Heart left ventricle (tissue), 16 donors: ENCODE measurements at regions not wholly inside any gene's neighbourhood (a gene's known extent, or its start where the extent isn't known, plus 50 kb on each side); places are given as distances from the start of the nearest gene placed in this dataset.
"Not testable (repeated sequence)": the region's sequence is repeated elsewhere in the genome, so short reads cannot be mapped to it uniquely, and the experiment has no call there.

Experiments
- ATAC-seq, 4 donors: fragments of 200-7000 bp; cut with Tn5 transposase; one replicate each; pipeline ENCODE4 v1.9.1; 2020 to 2022; ENCODE audit warnings: moderate library complexity in 4 of 4, mild to moderate bottlenecking in 3 of 4, moderate number of reproducible peaks in 1 of 4
- DNase-seq, 5 donors: peaks; one replicate each; pipeline ENCODE4 v3.0.0-alpha.2; 2020
- H3K27ac ChIP-seq, 12 donors: fragments of 200-600 bp; sonication (generic) in 4 of 12; one replicate each; pipeline versions ENCODE4 v1.5.0 to v1.8.0; 2016 to 2022; ENCODE audit warnings: mild to moderate bottlenecking in 2 of 12
- H3K27me3 ChIP-seq, 9 donors: fragments of 200-600 bp; sonication (generic) in 2 of 9; one replicate each; pipeline versions ENCODE4 v1.5.1 to v1.8.0; 2016 to 2022; ENCODE audit warnings: mild to moderate bottlenecking in 3 of 9
- H3K36me3 ChIP-seq, 9 donors: fragments of 200-600 bp; sonication (generic) in 2 of 9; one replicate each; pipeline versions ENCODE4 v1.5.0 to v1.8.0; 2018 to 2022; ENCODE audit warnings: mild to moderate bottlenecking in 2 of 9
- H3K4me1 ChIP-seq, 12 donors: fragments of 200-600 bp; sonication (generic) in 4 of 12; one replicate each; pipeline versions ENCODE4 v1.5.0 to v1.8.0; 2016 to 2022; ENCODE audit warnings: mild to moderate bottlenecking in 3 of 12
- H3K4me3 ChIP-seq, 12 donors: fragments of 200-600 bp; sonication (generic) in 4 of 12; one replicate each; pipeline versions ENCODE4 v1.5.0 to v1.8.0; 2017 to 2022; ENCODE audit warnings: mild to moderate bottlenecking in 9 of 12, moderate library complexity in 4 of 12
- H3K9me3 ChIP-seq, 12 donors: fragments of 200-600 bp; sonication (generic) in 4 of 12; one replicate each; pipeline versions ENCODE4 v1.5.0 to v1.8.0; 2016 to 2022; ENCODE audit warnings: mild to moderate bottlenecking in 1 of 12
- WGBS, 4 donors: extraction: QIAGEN DNeasy Blood & Tissue Kit in 2 of 4; methylation state at CpG; one replicate each; pipeline versions ENCODE4 v1.1.5 to v1.1.7; 2013 to 2018; 5-methylcytosine and 5-hydroxymethylcytosine counted together
- intact Hi-C, 10 donors: fragments of 100-400 bp; cut with DNase I; formaldehyde crosslinking; loops; one replicate each; pipeline versions ENCODE4 v1.11.1 to v1.14.2; 2022
- TF ChIP-seq, protein P1 (sequence below), 12 donors: fragments of 200-600 bp; sonication (generic) in 4 of 12; IDR thresholded peaks; one replicate each; pipeline versions ENCODE4 v1.5.0 to v1.8.0; 2018 to 2022; ENCODE audit warnings: antibody characterized with exemption in 12 of 12, mild to moderate bottlenecking in 5 of 12
- donor health status: ischemic (EF 13 %, LVEDD 7.1; RV severe dilation, severe dysfunction).
- donor health status: healthy with polysubstance abuse.
- donor health status: DM: no; HTN: yes; CAD: no.
- donor health status: DM: no; HTN: no; CAD: no.
- donor health status: ischemic (EF 25% LVEDD 6.9; RV normal size, moderate dysfunction).
- donor health status: ischemic (EF 25% LVEDD 5.7; RV mildly dilated, moderate dysfunction).
- donor health status: healthy.
- donor health status: DM: yes; HTN: yes; CAD: no.
- donor health status: ischemic (EF 35%, LVEDD 5.7; RV mildly dilated, moderate dysfunction).
- donor health status: nonischemic (EF 11% LVEDD 7.7; RV severe dilation, severe dysfunction).
- donor health status: DM: yes; HTN: yes; CAD: no.
- donor health status: PGD.
- donor health status: ischemic (EF 29% LVEDD 5.4; RV normal size, mild dysfunction).
- donor health status: nonischemic (EF 23%, LVEDD 6.1; RV moderate dilation, normal function).

DNA sequence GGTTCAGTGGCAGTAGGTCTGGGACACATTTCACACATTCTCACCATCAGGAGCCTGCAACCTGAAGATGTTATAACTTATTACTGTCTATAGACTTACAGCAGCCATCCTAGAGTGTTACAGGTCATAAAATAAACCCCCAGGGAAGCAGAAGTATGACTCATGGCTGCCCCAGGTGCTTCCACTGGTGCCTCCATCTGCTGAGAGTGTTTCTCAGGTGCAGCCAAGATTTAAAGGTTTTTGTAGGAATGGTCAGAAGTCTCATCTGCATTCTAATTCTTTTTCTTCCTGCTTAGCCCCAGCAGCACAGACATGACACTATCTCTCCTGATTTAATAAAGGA is 1319.6 kb downstream of the RPIA start:
- DNase-seq, intact Hi-C loops, H3K36me3 ChIP-seq, H3K27ac ChIP-seq, H3K9me3 ChIP-seq, H3K4me1 ChIP-seq, ATAC-seq, H3K4me3 ChIP-seq, H3K27me3 ChIP-seq: not testable (repeated sequence)

DNA sequence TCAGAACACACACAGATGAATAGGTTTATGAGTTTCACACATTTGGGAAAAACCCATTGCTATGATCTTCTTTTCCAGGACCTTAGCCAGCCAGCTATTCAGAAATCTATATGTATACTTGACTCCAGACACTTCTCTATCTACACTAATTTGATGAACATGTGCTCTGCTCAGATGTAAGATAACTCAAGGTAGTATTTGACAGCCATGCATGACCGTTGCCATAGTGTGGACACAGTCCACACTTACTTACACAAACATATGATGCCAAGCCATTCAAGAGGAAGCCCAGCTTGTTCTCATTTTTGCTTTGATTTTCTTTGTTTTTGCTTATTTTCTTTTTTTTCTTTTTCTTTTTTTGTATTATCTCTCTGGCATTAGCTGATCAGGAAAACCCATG is 1328.4 kb downstream of the RPIA start:
- ATAC-seq, intact Hi-C loops: not testable (repeated sequence)

DNA sequence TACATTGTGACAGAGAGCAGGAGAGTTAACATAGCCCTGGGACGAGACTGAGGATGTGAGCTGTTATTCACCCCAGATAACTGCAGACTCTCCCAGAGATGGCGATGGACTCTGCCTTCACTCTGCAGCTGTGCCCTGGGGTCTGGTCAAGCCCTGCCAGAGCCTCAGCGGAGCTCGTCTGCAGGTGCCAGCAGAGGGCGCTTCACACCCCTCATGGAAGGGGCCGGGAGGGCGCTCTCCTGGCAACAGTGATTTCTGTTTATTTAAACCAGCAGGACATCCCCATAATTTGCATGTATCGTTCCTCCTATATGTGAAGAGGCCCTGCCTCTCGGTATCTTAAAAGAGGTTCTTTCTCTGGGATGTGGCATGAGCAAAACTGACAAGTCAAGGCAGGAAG is 1329.8 kb downstream of the RPIA start:
- H3K27ac ChIP-seq, H3K9me3 ChIP-seq, DNase-seq, H3K4me3 ChIP-seq, H3K27me3 ChIP-seq, intact Hi-C loops, H3K4me1 ChIP-seq, H3K36me3 ChIP-seq: not testable (repeated sequence)
- 5 to 10% methylated on average over 4 to 6 of the region's 9 CpGs; no CpG with 5 or more reads in 2 of the 4 donors for WGBS, 4 donors
- ATAC-seq = peak in 1 of 4 donors; percentile 44
- TF ChIP-seq, protein P1, sequence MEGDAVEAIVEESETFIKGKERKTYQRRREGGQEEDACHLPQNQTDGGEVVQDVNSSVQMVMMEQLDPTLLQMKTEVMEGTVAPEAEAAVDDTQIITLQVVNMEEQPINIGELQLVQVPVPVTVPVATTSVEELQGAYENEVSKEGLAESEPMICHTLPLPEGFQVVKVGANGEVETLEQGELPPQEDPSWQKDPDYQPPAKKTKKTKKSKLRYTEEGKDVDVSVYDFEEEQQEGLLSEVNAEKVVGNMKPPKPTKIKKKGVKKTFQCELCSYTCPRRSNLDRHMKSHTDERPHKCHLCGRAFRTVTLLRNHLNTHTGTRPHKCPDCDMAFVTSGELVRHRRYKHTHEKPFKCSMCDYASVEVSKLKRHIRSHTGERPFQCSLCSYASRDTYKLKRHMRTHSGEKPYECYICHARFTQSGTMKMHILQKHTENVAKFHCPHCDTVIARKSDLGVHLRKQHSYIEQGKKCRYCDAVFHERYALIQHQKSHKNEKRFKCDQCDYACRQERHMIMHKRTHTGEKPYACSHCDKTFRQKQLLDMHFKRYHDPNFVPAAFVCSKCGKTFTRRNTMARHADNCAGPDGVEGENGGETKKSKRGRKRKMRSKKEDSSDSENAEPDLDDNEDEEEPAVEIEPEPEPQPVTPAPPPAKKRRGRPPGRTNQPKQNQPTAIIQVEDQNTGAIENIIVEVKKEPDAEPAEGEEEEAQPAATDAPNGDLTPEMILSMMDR (IDR thresholded peaks at IDR 0.05) = peak in 2 of 12 donors; percentile 6 to 12

More for the DNA sequence above, 1328.4 kb downstream of the RPIA start:
- 20 to 53% (median 37%) methylated on average over 1 of the region's 1 CpG for WGBS, 4 donors
- not testable (repeated sequence) for H3K27ac ChIP-seq, H3K36me3 ChIP-seq, H3K9me3 ChIP-seq, H3K27me3 ChIP-seq, DNase-seq, H3K4me1 ChIP-seq, H3K4me3 ChIP-seq

DNA sequence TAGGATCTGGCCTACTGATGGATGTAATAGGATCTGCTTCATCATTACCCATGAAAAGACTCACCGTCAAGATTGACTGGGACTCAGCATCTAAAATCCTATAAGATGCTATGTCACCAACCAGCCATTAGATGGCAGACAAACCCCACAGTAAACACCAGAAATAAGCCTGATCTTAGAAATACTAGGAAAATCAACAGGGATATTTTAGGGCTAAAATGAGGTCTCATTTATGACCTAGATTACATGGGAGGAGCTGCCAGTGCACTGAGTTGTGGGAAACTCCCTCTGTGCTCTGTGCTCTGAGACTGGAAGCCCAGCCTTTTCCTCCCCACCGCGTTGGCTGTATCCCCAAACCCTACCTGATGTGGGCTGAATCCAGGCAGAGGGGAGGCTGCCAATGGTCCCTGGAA is 1335.8 kb downstream of the RPIA start:
- DNase-seq, H3K4me1 ChIP-seq, H3K27ac ChIP-seq, intact Hi-C loops, H3K4me3 ChIP-seq, H3K36me3 ChIP-seq, H3K9me3 ChIP-seq: not testable (repeated sequence)
- TF ChIP-seq, protein P1 (IDR thresholded peaks at IDR 0.05) = peak in 9 of 12 donors; percentile 15 to 44 (median 27)
- peak in 3 of 4 donors; percentile 20 to 70 (median 45) for ATAC-seq
- peaks cover 0 to 11% (median 0%) of the 10 kb centered on the region in 9 donors for H3K27me3 ChIP-seq
- 0 to 44% (median 33%) methylated on average over 1 to 3 of the region's 3 CpGs for WGBS, 4 donors

DNA sequence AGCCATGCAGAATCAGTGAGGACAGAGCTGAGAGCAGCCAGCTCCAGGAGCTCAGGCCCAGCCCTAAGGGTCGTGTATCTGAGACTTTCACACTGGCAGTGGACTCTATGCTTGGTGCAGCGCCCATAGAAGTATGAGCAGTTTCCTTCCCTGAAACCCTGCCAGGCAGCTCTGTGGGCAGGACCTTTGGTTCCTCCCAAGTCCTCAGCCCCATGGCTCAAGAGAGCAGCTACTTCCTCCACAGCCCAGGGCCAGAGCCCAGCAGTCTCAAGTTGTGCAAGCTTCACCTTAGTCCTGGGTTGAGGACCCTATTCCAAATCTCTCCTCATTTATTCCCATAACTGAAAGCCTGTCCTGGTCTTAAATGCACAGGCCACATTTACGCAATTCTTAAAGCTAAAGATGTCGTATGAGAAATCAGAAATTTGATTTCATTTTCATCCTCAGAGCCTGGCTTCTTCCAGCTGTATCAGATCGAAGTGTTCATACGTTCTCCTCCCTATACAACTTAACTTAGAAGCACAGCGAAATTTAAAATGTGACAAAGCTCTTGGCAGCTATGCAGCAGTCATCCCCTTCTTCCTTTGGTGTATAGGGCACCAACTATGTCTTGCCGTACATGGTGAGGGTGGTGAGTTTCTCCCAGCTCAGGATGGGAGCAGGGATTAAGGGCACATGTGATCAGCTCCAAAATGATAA is 1337.1 kb downstream of the RPIA start:
- peaks cover 0 to 11% (median 0%) of the 10 kb centered on the region in 9 donors for H3K27me3 ChIP-seq
- H3K27ac ChIP-seq, H3K9me3 ChIP-seq, H3K36me3 ChIP-seq, intact Hi-C loops, H3K4me3 ChIP-seq, H3K4me1 ChIP-seq: not testable (repeated sequence)
- DNase-seq (peak in 1 of 5 donors; percentile 27), ATAC-seq (peak in 1 of 4 donors; percentile 68)
- WGBS, 4 donors = 57 to 63% (median 59%) methylated on average over 7 to 8 of the region's 8 CpGs

DNA sequence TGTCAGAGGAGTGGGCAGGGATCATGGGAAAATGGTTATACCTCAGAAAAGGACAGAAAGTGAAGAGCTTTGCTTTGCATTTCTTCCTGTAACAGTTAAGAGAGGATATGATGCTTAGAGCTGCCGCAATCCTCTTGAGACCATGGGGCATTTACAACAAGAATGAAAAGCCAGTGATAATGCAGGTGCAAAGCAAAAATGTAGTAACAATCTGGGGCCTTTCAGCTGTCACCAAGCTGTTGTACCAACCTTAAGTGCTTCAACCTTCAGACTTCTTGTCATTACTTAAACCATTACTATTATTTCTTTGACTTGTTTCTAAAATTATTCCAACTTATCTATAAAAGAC is 1337.6 kb downstream of the RPIA start:
- ATAC-seq, intact Hi-C loops: not testable (repeated sequence)

DNA sequence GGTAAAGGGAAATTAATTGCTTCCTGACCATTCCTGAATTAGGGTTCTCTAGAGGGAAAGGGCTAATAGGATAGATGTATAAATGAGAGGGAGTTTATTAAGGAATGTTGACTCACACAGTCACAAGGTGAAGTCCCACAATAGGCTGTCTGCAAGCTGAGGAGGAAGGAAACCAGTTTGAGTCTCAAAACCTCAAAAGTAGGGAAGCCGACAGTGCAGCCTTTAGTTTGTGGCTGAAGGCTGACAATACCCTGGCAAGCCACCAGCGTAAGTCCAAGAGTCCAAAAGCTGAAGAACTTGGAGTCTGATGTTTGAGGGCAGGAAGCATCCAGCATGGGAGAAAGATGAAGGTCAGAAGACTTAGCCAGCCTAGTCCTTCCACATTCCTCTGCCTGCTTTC is 1340.8 kb downstream of the RPIA start:
- H3K9me3 ChIP-seq, DNase-seq, H3K4me1 ChIP-seq, H3K27me3 ChIP-seq, ATAC-seq, H3K4me3 ChIP-seq, intact Hi-C loops, H3K27ac ChIP-seq, H3K36me3 ChIP-seq: not testable (repeated sequence)
- WGBS, 4 donors = 55 to 64% (median 57%) methylated on average over 2 of the region's 2 CpGs

More for the DNA sequence above, 1337.6 kb downstream of the RPIA start:
- not testable (repeated sequence) for H3K4me3 ChIP-seq, H3K4me1 ChIP-seq, DNase-seq, H3K36me3 ChIP-seq, H3K9me3 ChIP-seq, H3K27ac ChIP-seq
- peaks cover 0 to 11% (median 0%) of the 10 kb centered on the region in 9 donors for H3K27me3 ChIP-seq
- WGBS, 4 donors = 69 to 90% (median 71%) methylated on average over 1 of the region's 1 CpG

DNA sequence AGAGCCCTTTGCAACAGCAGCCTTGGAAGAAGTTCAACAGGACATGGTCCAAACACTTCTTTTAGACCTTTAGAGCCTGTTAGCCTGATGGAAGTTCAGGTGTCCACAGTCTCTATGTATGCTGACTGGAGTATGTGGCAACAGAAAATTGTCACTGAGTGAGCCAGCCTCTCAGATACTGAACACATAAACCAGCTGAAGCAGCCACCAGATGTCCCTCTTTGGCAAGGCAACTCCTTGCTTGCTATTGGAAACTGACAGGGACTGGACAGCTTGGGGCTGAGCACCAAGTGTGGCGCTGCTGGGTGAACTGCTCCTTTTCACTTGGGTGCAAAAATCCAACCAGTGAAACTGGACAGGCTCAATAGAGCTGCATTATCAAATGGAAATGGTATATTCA is 1344.9 kb downstream of the RPIA start:
- not testable (repeated sequence) for ATAC-seq
- 50 to 60% (median 56%) methylated on average over 1 of the region's 1 CpG for WGBS, 4 donors

DNA sequence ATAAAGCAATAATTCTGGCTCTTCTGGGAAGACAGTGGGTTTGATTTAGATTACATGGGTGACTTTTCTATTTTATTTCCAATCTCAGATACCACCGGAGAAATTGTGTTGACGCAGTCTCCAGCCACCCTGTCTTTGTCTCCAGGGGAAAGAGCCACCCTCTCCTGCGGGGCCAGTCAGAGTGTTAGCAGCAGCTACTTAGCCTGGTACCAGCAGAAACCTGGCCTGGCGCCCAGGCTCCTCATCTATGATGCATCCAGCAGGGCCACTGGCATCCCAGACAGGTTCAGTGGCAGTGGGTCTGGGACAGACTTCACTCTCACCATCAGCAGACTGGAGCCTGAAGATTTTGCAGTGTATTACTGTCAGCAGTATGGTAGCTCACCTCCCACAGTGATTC is 1347.6 kb downstream of the RPIA start:
- H3K27me3 ChIP-seq, H3K36me3 ChIP-seq, ATAC-seq, H3K27ac ChIP-seq, intact Hi-C loops, H3K4me3 ChIP-seq, H3K9me3 ChIP-seq, DNase-seq, H3K4me1 ChIP-seq: not testable (repeated sequence)
- WGBS, 4 donors = 69 to 89% (median 73%) methylated on average over 2 to 4 of the region's 4 CpGs

More for the DNA sequence above, 1344.9 kb downstream of the RPIA start:
- H3K4me3 ChIP-seq, DNase-seq, H3K9me3 ChIP-seq, H3K36me3 ChIP-seq, H3K27ac ChIP-seq, H3K4me1 ChIP-seq, H3K27me3 ChIP-seq, intact Hi-C loops: not testable (repeated sequence)
